GM23338 (cell line): ENCODE measurements at regions not wholly inside any gene's neighbourhood (a gene's known extent, or its start where the extent isn't known, plus 50 kb on each side); places are given as distances from the start of the nearest gene placed in this dataset.

Experiments
- CREB1 ChIP-seq: fragments of 250-450 bp; sonication (Bioruptor Pico); IDR thresholded peaks from 2 replicates; pipeline ENCODE4 v1.5.0; 2020; ENCODE audit warnings: low read depth, mild to moderate bottlenecking, moderate library complexity
- CTCF ChIP-seq, 2 experiments: fragments of 200-600 bp in 1 of 2; sonication (generic) in 1 of 2; conservative IDR thresholded peaks; 2 replicates each; pipeline versions ENCODE4 v1.5.1 to v1.6.1; 2016 to 2017; ENCODE audit warnings: antibody characterized with exemption in 2 of 2, low read depth in 2 of 2, mild to moderate bottlenecking in 2 of 2, moderate library complexity in 1 of 2
- EZH2 ChIP-seq: fragments of 200-600 bp; sonication (generic); IDR thresholded peaks from one replicate; pipeline ENCODE4 v1.8.0; 2017; ENCODE audit warnings: antibody characterized with exemption, mild to moderate bottlenecking, low read depth; ENCODE audit not compliant: unreplicated experiment
- EZH2phosphoT487 ChIP-seq: fragments of 200-600 bp; sonication (generic); IDR thresholded peaks from one replicate; pipeline ENCODE4 v1.8.1; 2018; ENCODE audit warnings: antibody characterized with exemption; ENCODE audit not compliant: unreplicated experiment
- JUNB ChIP-seq: IDR thresholded peaks from one replicate; pipeline ENCODE4 v1.6.1; 2016; ENCODE audit warnings: antibody characterized with exemption; ENCODE audit not compliant: unreplicated experiment
- NANOG ChIP-seq: IDR thresholded peaks from 2 replicates; pipeline ENCODE4 v1.6.1; 2016; ENCODE audit warnings: antibody characterized with exemption, borderline replicate concordance
- POLR2AphosphoS5 ChIP-seq: IDR thresholded peaks from 2 replicates; pipeline ENCODE4 v1.6.1; 2016; ENCODE audit warnings: antibody characterized with exemption, low read depth
- TF ChIP-seq, protein P1 (sequence below): IDR thresholded peaks from one replicate; pipeline ENCODE4 v1.6.1; 2018; ENCODE audit warnings: antibody characterized with exemption; ENCODE audit not compliant: unreplicated experiment
- TF ChIP-seq, protein P2 (sequence below): IDR thresholded peaks from 2 replicates; pipeline ENCODE4 v1.6.1; 2016; ENCODE audit warnings: antibody characterized with exemption

- TF ChIP-seq, protein P1, sequence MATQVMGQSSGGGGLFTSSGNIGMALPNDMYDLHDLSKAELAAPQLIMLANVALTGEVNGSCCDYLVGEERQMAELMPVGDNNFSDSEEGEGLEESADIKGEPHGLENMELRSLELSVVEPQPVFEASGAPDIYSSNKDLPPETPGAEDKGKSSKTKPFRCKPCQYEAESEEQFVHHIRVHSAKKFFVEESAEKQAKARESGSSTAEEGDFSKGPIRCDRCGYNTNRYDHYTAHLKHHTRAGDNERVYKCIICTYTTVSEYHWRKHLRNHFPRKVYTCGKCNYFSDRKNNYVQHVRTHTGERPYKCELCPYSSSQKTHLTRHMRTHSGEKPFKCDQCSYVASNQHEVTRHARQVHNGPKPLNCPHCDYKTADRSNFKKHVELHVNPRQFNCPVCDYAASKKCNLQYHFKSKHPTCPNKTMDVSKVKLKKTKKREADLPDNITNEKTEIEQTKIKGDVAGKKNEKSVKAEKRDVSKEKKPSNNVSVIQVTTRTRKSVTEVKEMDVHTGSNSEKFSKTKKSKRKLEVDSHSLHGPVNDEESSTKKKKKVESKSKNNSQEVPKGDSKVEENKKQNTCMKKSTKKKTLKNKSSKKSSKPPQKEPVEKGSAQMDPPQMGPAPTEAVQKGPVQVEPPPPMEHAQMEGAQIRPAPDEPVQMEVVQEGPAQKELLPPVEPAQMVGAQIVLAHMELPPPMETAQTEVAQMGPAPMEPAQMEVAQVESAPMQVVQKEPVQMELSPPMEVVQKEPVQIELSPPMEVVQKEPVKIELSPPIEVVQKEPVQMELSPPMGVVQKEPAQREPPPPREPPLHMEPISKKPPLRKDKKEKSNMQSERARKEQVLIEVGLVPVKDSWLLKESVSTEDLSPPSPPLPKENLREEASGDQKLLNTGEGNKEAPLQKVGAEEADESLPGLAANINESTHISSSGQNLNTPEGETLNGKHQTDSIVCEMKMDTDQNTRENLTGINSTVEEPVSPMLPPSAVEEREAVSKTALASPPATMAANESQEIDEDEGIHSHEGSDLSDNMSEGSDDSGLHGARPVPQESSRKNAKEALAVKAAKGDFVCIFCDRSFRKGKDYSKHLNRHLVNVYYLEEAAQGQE: no peak
- no peak for TF ChIP-seq CREB1 (CRISPR knock-in tag)
- TF ChIP-seq CTCF (conservative IDR thresholded peaks at IDR 0.05; ENCODE audit: low read depth in 2 of 2): no peak
- no peak for TF ChIP-seq POLR2AphosphoS5
- no peak for TF ChIP-seq NANOG
- TF ChIP-seq EZH2phosphoT487: no peak
- no peak for TF ChIP-seq EZH2
- TF ChIP-seq JUNB: no peak
- TF ChIP-seq, protein P2, sequence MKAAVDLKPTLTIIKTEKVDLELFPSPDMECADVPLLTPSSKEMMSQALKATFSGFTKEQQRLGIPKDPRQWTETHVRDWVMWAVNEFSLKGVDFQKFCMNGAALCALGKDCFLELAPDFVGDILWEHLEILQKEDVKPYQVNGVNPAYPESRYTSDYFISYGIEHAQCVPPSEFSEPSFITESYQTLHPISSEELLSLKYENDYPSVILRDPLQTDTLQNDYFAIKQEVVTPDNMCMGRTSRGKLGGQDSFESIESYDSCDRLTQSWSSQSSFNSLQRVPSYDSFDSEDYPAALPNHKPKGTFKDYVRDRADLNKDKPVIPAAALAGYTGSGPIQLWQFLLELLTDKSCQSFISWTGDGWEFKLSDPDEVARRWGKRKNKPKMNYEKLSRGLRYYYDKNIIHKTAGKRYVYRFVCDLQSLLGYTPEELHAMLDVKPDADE: no peak
Measured at GRCh38 chr2:180352620-180353019, 345.5 kb upstream of the CWC22 start.
